Inflammatory macrophage treated with lipopolysaccharide for 4 hours (primary cell): ENCODE measurements at regions not wholly inside any gene's neighbourhood (a gene's known extent, or its start where the extent isn't known, plus 50 kb on each side); places are given as distances from the start of the nearest gene placed in this dataset.

Experiments
- DNase-seq: peaks from one replicate; pipeline ENCODE4 v3.0.0-alpha.2; 2020

GRCh38 chr3:193829781-193830180 lies 236.8 kb downstream of the OPA1 start:
- DNase-seq = no peak

DNA sequence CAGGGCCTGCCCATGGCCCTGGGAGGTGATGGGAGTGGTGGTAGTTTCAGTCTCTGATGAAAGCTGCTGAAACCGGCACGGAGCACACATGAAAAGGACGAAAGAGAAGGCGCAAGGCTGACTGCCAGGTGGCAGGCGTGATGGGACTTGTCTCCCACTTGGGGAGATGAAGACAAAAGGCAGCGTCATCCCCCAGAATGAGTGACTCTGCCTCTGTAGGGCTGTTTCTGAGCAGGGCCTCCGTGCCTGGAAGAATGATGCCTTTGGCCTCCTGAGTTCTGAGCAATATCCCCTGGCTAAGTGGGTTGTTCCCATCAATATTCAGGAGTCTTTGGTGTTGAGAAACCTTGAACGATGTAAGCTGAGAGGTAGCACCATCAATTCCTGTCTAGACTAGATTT lies 237.8 kb downstream of the OPA1 start:
- DNase-seq = no peak

- DNase-seq = peak; percentile 93
Observed at GRCh38 chr3:193831495-193832455, 238.8 kb downstream of the OPA1 start.

- DNase-seq = no peak
Observed at GRCh38 chr3:193832833-193833413, 239.9 kb downstream of the OPA1 start.

DNA sequence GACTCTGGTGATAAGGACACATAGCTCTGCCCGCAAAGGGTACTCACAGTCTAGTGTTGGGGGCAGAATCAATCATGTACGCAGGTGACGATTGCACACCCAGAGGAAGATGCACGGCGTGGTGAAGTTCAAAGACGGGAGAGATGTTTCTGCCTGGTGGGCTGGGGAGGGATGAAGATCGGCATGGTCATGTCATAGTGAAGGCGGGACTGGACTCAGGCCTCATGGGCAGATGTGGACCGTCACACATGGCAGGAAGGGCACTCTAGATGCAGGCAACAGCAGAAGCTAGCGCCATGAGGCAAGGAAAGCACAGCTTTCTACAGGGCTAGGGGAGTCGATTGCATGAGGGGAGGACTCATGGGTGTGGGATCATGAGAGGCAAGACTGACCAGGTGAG lies 240.6 kb downstream of the OPA1 start:
- DNase-seq = no peak

DNA sequence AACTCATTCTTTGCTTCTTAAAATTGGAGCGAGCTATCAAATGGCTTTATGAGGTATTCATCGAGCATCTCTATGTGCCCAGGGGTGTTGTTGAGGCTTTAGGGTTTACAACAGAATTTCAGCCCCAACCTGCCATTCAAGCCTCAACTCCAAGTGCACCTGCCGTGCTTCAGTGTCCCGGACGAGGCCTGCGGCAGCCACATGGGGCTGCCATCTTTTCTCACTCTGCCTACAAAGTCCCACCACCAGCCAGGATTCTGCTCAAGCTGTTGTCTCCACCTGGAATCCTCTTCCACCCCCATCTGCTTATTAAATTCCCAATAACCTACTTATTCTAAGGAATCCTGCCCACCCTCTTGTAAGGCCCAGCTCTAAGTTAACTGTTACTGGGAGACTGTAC lies 242.4 kb downstream of the OPA1 start:
- no peak for DNase-seq

GRCh38 chr3:193836511-193836910 lies 243.5 kb downstream of the OPA1 start:
- DNase-seq = no peak

DNA sequence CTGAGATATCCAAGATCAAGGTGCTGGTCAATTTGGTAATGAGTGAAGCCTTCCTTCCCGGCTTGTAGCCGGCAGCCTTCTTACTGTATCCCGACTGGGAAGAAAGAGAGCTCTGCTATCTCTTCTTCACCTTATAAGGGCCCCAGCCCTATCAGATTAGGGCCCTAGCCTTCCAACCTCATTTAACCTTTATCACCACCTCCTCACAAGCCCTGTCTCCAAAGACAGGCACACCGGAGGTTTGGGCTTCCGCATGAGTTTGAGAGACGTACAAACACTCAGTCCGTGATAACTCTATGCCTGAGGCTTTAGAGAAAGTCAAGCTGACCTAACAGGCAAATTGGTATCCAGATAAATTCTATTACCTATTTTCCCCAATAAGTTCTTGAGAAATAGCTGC lies 243.9 kb downstream of the OPA1 start:
- DNase-seq = no peak

- no peak for DNase-seq
Observed at GRCh38 chr3:193837347-193837827, 244.4 kb downstream of the OPA1 start.

DNA sequence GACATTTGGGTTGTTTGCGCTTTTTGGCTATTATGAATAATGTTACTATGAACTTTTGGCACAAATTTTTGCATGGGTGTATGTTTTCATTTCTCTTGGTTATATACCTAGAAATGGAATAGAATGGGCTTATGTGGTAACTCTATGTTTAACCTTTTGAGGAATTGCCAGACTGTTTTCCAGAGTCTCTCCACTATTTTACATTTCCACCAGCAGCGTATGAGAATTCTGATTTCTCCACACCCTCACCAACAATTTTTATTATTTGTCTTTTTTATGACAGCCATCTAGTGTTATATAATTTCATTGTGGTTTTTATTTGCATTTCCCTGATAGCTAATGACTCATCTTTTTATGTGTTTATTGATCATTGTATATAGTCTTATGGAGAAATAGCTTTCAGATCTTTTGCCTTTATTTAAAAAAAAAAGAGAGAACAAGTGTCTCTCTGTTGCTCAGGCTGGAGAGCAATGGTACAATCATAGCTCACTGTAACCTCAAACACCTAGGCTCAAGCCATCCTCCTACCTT lies 247.2 kb downstream of the OPA1 start:
- DNase-seq = no peak

- no peak for DNase-seq
Observed at GRCh38 chr3:193841581-193841980, 248.6 kb downstream of the OPA1 start.

DNA sequence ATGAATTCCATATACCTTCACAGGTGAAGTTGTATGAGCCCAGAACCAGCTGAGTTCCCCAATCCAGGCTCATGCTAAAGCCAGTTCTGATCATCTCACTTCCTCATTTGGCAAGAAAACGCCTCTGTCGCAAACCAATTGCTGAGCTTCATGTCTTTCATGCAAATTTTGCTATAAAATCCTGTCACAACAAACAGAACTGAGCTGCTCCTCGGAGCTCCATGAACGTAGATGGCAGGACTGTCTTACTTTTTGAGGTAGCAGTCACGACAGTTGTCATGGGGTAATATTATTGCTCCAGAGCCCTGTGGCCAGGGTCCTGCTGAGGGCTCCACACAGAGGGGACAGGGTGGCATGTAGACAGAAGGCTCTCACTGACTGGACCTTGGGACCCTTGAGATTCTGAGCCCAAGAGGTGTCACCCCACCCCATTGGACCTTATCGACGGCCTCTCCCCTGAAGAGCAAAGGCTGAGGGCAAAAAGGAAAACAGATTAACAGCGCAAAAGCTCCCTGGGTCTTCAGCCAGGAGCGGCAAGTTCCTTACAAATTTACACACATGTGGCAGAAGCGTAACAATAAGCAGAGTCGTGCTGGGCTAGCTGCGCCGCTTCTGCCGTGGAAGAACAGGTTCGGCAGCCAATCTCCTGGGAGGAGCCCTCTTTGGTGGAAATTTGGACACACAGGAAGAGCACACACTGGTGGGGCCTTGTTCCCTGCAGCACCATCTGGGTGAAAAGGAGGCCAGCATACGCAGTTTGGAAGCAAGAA lies 249.2 kb downstream of the OPA1 start:
- DNase-seq = peak; percentile 91

- no peak for DNase-seq
Observed at GRCh38 chr3:193842832-193843473, 249.9 kb downstream of the OPA1 start.

DNA sequence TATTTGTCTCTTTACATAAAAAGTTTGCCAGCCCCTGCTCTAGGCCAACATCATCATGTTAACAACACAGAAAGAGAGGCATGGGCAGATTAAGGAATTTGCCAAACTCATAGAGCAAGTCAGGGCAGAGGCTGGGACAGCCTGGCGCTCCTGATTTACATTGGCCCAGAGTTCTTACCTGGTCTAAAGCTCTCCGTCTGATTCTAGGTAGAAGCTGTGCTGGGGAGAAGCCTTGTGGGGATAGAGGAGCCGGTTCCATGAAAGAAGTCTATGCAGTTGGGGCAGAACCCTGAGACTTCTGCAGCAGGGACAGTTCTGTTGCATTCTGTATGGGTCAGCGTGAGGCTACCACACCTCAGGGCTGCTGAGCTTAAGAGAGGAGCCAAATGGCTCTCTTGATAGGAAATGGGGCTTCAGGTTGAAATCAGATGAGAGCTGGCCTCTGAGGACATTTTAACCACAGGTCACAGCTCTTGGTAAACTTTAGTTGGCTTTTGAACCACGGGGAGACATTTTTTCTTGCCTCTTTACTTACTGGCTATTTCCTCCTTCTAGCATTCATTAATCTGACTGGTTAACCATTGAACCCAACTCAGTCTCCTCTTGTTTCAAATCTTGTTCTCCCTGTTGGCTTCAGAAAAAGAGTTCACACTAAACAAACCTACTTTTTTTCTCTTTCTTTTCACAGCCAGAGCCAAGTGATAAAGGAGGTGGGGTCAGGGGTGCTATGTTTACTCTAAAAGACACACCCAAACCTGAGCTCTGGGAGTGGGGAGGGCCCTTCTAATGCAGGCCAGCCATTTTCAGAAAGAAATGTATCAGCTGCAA lies 250.7 kb downstream of the OPA1 start:
- no peak for DNase-seq

DNA sequence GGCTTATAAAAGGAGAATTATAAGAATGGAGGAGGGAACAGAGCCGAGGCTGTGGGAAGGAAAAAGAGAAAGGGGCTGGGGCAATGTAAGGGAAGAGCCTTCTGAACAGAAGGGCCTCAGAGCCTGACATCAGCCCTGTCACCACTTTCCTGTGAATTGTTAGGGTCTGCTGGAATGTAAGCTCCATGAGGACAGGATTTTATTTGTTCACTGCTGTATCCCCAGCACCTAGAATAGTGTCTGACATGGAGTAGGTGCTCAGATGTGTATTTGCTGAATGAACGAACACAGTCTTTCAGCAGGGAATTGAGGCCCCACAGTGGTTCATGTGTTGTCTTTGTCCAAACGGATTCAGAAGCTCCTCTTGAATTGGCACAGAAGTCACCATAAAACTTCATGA lies 251.5 kb downstream of the OPA1 start:
- no peak for DNase-seq

DNA sequence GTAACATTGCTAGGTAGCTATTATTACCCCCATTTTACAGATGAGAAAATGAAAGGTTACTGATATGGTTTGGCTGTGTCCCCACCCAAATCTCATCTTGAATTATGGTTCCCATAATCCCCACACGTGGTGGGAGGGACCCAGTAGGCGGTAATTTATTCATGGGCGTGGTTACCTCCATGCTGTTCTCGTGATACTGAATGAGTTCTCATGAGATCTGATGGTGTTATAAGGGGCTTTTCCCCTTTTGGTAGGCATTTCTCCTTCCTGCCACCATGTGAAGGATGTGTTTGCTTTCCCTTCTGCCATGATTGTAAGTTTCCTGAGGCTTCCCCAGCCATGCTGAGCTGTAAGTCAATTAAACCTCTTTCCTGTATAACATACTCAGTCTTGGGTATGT lies 252.1 kb downstream of the OPA1 start:
- DNase-seq = no peak

DNA sequence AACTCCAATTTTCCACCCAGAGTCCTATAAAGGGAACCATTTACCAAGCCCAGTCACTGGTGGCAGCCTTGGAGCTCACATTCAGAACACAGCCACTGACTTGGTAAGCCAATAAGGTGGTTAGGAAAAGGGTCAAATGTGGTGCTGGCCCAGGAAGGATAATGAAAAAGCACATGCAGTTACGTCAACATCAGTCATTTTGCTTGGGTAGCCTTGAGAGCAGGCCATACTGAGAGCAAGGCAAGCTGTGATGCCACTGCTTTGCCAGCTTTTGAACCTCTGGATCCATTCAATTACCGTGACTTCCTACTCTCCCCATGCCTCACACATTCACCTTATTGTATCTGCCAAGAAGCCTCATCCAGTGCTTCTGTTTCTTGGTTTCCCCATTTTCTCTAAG lies 253.6 kb downstream of the OPA1 start:
- no peak for DNase-seq

DNA sequence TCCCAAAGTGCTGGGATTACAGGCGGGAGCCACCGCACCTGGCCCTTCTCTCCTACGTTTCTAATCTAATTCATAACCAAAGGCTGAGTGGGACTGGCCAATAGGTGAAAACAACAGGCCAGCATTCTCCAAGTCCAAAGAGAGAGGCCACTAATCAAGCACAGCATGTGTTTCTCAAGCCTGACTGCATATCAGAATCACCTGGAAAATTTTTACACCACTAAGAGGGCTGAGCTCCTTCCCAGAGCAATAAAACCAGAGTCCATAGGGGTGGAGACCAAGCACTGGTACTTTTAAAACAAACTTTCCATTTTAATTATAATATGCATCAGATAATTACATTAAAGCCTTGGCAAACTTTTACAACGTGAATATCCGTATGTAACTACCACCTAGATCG lies 254.4 kb downstream of the OPA1 start:
- no peak for DNase-seq

DNA sequence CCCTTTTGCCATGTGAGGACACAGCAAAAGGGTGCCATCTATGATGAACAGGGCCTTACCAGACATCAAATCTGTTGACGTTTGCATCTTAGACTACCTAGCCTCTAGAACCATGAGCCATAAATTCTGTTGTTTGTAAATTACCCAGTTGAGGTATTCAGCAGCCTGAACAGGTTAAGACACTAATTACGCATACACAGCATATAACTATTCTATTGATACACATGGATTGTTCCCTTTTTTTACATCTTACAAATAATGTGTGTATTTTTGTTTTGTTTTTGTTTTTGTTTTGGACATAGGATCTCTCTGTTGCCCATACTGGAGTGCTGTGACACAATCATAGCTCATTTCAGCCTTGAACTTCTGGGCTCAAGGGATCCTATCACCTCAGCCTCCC lies 255.5 kb downstream of the OPA1 start:
- DNase-seq = no peak

GRCh38 chr3:193850084-193850619 lies 257.1 kb downstream of the OPA1 start:
- DNase-seq = no peak

- DNase-seq = no peak
Observed at GRCh38 chr3:193851428-193851847, 258.4 kb downstream of the OPA1 start.
